C1 segment of cervical spinal cord (tissue), 14 donors: ENCODE measurements at regions not wholly inside any gene's neighbourhood (a gene's known extent, or its start where the extent isn't known, plus 50 kb on each side); places are given as distances from the start of the nearest gene placed in this dataset.
A peak's percentile ranks its signal among the peaks of the same experiment; 100 is the strongest.
"Not testable (repeated sequence)": the region's sequence is repeated elsewhere in the genome, so short reads cannot be mapped to it uniquely, and the experiment has no call there.

Experiments used
- DNase-seq, 14 donors: peaks; one replicate each; lab custom pipeline; 2025; lab: John Stamatoyannopoulos, UW

DNA sequence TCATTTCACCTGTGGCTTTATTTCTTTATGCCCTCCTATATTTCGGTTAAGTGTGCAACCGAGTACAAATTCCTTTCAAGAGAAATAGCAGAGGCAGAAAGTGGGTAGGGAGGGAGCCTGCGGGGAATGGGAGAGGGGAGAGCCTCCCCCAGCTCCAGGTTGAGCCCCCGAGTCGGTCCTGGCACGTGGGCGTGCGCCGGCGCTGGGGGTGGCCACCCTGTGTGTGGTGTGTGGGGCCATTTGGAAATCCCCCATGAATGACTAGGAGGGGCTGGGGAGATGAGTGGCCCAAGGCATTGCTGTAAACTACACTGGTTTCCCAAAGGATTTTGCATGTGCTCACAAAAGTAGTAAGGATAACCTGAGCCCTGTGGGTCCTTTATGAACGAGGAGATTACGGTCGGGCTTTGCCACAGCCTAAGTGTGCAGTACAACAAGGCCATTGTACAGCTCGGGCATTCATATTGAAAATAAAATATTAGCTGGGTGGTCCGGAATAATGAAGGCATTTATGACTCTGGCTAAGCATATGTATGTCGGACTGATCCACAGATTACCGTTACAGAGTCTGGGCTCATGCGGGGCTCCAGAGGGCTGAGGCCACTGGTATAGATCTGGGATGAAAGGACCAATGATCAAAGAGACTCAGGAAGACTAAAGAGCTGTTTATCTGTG lies 84.5 kb upstream of the RALGAPA2 start:
- no peak for DNase-seq

DNA sequence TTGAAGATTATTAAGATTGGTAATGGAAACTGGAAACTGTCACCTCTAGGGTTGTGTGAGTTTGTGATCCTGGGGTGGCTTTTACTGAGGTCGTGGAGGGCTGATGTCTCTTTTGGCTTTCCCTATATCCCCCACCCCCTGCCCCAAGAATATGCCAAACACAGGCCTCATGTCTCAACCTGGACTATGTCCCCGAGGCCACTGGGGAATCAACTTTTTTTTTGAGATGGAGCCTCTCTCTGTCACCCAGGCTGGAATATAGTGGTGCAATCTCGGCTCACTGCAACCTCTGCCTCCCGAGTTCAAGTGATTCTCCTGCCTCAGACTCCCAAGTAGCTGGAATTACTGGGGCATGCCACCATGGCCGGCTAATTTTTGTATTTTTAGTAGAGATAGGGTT lies 83.3 kb upstream of the RALGAPA2 start:
- no peak for DNase-seq

DNA sequence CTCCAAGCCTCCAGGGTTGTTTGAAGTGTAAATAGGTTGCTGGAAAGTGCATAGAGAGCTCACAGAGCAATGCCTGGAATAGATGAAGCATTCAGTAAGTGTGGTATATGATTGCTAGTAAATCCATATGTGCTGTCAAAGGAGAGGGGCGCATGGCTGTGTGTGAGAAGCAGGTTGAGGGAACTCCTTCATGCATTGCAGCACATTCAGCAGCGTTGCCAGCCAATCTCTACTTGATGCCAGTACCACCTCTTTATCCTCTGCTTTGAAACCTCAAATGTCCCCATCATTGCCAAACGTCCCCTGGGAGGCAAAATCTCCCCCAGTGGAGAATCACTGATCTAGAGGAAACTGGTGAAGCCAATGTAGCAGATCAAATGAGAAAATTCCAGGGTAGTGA lies 82.7 kb upstream of the RALGAPA2 start:
- no peak for DNase-seq

DNA sequence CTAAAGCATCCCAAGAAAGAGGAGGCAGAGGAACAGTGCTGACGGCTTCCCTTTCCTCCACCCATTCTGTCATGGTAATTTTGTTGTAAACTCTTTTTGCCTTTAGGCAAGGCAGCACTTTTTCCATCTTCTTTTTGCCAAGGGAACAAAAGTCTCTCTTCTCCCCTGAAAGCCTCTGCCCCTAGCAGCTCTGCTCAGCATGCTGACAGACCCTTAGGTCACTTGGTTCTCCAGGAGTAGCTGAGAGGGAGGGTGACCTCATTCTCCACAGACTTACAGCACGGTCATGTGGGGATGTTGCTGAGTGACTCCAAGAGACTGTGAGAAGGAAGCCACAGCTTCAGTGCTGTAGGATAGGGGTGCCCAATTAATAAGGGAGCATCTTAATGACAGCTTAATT lies 81.1 kb upstream of the RALGAPA2 start:
- no peak for DNase-seq

DNA sequence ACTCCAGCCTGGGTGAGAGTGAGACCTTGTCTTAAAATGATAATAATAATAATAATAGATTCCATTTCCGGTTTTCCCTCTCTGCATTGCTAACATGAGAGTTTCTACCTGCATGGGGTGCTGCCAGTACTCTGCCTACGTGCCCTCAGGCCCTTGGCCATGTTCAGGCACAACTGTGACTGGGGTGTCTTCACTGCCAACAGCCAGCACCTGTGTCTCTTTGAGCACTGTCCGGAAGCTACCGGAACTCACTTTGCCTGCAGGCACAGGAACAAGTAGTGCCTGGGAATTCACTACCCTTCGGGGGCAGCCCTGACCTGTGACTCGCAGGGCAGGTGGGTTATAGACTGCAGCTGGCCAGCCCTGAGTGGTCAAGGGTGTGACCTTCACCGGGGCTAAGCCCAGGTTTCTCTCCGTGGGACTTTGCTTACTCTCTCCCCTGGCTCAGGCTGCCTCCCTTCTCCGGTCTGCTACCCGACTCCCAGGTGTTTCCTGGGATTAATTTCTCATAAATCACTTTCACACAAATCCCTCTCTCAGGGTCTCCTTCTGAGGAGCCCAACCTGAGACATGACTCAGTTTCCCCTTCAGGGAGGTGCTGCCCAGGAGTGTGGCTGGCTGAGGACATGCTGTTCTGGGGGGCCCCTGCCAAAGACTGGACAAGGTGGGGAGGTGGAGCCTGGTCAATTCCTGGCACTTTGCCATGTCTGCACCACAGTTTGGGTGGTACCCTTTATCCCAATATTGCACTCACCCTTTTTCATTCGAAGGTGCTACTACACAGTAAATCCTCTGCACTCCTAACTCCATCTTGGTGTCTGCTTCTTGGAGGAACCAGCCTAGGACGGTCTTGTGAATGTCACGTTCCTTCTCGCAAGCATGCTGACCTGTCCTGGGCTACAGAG lies 79.5 kb upstream of the RALGAPA2 start:
- DNase-seq = no peak

DNA sequence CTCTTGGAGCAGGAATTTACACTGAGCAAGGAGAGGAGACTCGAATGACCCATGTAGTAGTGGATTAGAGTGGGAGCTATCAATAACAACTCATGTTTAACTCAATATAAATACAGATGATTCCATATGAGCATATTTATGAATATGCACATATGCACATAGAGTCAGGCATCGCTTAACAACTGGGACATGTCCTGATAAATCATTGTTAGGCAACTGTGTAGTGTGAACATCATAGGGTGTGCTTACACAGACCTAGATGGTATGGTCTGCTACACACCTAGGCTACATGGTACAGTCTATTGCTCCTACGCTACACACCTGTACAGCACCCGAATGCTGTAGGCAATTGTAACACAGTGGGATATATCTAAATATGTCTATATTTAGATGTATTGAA lies 75.9 kb upstream of the RALGAPA2 start:
- no peak for DNase-seq

DNA sequence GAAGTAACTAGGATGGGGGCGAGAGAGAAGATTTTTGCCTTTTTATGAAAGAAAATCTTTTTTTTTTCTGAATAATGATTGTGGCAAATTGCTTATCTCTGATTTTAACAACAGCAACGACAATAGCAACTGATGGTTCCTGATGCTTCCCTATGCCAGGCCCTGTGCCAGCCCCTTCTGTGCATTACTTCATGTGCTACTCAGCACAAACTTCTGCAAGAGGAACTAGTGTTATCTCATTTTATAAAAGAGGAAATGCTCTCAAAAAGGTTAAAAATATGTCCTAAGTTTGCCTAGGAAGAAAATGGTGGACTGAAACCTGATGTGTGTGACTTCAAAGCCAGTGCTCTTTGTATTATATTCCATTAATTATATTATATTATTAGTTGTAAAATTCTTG lies 74.0 kb upstream of the RALGAPA2 start:
- peak in 1 of 14 donors; percentile 2 for DNase-seq

DNA sequence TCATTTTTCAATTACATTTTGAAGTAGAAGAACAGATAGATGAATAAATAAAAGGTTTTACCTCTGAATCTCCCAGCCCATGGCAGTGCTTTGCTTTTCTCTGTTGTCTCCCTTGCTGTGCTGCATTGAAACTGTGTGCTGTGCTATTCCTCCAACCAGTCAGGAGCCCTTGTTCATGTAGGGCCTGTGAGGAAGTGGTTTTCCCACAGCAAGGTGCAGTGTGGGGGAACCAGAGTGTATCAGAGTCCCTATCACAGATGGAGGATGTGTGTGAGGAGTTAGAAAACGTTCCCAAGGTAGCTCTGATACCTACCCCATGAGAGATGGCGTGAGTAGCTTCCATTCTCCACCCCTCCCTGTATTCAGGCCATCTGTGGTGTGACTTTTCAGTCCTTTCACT lies 72.8 kb upstream of the RALGAPA2 start:
- DNase-seq = no peak

DNA sequence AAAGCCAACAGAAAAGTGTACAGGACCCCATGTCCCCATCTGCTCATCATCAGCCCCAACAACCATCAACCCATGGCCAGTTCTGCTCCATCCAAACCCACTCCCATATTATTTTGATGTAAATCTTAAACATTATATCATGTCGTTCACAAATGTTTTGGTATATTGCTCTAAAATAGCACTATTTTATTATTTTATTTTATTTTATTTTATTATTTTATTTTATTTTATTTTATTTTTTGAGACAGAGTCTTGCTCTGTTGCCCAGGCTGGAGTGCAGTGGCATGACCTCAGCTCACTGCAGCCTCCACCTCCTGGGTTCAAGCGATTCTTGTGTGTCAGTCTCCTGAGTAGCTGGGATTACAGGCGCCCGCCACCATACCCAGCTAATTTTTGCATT lies 72.0 kb upstream of the RALGAPA2 start:
- DNase-seq = not testable (repeated sequence)

DNA sequence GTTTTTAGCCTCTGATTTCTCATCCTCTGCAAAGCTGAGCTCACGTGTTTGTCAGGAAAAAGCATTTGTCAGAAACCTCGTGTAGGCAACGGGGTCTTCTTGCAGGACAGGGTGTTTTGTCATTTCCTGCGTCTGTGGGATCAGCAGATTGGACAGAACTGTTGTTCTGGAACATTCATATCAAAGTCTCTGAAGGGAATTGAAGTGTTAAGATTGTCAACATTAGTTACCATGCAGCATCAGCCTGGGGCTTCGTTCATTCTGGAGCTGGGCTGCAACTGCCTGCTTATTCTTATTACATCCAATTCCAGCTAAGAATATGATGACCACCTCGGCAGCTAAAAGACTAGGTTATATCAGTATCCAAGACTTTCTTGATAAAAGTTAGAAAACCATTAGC lies 71.0 kb upstream of the RALGAPA2 start:
- no peak for DNase-seq

DNA sequence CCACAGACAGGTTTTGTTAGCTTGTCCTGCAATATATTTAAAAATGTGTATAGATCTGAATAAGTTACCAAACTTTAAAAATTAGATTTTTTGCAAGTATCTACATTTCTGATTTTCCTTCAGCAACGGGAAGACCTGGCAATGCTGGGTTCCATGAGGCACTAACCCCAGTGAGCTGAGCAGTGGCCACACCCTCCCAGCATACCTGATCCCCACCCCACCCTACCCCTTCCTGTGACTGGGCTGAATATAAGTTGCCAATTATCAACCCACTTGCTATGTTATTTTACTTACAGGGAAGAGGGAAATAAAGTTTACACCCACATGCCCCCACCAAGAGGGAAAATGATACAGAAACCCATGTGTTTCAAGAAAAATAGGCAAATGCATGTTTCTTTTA lies 70.3 kb upstream of the RALGAPA2 start:
- no peak for DNase-seq

DNA sequence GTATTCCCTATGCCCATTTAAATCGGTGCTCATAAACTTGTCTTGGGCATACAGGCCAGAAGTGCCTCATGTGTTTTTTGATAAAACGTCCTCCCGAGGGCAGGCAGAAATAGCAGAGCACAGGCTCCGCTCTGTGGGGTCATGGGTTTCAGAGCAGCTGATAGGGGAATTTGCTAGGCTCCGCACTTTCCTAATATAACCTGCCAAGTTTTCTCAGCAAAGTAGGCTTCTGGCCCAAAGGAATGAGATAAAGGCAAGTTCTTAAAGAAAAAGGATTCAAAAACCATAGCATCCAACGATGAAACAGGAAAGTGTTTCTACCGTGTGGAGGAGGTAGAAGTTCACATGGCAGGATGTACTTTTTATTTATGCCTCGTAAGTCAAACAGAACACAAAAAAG lies 69.8 kb upstream of the RALGAPA2 start:
- DNase-seq = peak in 2 of 14 donors; percentile 5 to 18

DNA sequence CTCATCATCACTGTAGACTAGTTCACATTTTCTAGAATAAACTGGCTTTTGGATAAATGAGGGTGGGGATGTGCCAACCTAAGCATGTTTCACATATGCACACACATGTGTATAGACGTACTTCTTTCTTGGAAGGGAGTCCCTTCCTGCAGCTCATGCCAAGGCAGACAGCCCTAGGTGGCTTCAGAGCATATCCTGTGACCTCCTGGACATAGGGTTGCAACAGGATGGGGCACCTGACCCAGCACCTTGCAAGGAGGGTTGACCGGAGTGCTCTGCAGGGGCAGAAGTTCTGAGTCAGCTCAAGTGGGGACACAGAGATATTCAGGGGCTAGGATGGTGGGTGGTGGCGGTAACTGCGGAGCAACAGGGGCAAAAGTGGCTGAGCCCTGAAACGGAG lies 68.6 kb upstream of the RALGAPA2 start:
- no peak for DNase-seq

DNA sequence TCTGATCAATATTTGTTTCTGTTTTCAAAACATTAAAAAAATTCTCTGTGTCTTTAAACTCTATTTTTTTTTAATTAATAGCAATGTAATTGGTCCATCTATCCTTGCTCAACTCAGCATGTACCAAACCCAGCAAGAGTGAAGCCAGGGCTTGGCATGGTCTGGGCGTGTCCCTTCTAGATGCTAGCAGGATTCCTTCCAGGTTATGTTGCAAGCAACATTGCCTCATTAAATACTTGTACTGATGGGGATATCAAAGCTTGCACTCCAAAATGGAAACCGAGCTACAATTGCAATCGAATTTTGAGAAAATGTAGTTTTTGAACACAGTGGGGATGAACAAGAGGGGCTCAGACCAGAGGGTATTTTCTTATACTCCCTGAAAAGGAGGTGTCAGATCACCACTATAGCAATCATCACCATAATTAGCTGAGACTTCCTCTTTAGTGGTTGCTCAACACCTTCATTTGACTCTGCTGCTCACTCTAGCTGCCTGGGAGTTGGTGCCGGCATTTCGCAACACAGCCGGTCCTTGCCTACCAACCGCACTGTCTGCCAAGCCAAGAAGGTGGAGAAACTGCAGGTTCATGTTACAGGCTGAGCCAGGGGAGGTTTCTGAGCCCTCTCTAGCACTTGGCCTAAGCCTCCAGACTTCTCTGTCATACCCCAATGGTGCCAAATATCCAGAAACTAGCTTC lies 67.8 kb upstream of the RALGAPA2 start:
- DNase-seq = peak in 6 of 14 donors; percentile 2 to 24 (median 7)

DNA sequence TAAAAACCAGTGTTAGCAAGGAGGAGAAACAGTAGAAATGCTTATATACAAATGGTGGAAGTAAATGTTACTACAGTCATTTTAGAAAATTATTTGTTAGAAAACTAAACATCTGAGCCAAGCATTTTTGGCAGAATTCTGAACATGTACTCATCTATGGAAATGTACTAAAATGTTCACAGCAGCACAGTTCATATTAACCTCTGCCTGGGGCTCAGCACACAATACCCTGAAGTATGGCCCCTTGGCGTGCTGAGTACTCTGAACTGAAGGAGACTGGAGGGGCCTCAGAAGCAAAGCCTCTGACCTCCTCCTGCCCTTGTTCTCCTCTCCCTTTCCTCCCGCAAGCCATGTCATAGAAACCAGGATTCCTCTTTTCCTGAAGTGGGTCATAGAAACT lies 66.2 kb upstream of the RALGAPA2 start:
- no peak for DNase-seq

DNA sequence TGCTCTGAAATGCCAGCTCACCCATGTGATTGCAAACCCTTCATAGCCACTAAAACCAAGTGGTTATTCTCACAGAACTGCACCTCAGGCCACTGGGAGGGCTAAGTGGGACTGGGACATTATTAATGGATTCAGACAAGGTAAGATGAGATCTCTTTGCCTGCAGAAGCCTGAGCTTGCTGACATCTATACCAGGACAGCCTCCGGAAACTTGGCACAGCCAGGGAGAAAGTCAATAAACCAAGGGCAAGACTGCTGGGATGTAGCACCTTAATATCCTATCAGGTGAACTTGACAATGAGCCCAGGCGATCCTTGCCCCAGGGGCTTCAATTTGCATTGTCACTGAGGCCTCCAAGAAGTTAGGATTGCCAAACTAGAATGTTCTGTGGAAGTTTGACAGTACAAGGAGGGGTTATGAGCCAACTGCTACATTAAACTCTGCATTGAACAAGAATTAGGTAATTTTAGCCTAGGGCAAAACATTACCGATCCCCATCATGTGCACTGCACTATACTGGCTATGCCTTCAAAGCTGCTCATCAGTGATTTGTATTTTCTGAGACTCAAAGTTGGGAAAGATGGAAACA lies 60.1 kb upstream of the RALGAPA2 start:
- no peak for DNase-seq

DNA sequence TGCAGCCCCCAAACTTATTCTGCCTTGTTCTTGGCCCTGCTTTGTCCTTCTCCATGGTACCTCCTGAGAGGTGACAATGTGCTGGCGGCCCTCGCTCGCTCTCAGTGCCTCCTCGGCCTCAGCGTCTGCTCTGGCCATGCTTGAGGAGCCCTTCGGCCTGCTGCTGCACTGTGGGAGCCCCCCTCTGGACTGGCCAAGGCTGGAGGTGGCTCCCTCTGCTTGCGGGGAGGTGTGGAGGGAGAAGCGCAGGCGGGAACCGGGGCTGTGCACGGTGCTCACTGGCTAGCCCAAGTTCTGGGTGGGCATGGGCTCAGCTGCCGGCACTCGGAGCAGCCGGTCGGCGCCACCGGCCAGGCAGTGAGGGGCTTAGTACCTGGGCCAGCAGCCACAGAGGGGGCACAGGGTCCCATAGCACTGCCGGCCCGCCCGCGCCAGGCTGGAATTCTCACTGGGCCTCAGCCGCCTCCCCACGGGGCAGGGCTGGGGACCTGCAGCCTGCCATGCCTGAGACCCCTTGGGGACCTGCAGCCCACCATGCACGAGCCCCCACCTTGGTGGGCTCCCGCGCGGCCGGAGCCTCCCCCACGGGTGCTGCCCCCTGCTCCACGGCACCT lies 55.9 kb upstream of the RALGAPA2 start:
- DNase-seq = no peak

DNA sequence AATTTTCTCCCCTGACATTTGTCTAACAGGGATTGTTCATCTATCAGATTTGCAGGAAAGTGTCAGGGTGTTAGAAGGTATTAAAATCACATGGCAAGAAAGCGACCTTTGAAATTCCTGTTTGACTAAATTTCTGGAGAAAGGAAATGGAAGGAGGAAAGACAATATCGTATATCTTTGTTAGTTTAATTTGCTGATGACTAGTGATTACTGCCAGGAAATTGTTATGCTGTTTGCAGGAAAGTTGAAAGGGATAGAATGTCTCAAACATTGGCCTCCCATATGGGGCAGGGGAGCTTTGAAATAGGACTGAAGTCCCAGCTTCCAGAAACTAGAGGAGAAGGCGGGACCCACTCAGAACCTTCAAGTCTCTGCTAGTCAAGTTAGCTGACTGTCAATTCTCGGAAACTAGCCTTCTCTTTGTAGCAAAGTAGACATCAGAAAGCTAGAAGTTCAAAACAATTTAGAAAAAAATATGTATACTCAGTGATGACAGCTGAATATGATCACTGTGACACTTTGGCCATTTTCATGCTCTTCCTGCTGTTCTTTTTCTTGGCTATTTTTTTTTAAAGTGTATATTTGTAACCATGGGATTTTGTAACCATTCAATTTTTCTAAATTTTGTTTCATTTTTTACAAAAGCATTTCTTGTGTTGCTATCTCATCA lies 53.4 kb upstream of the RALGAPA2 start:
- DNase-seq = no peak

DNA sequence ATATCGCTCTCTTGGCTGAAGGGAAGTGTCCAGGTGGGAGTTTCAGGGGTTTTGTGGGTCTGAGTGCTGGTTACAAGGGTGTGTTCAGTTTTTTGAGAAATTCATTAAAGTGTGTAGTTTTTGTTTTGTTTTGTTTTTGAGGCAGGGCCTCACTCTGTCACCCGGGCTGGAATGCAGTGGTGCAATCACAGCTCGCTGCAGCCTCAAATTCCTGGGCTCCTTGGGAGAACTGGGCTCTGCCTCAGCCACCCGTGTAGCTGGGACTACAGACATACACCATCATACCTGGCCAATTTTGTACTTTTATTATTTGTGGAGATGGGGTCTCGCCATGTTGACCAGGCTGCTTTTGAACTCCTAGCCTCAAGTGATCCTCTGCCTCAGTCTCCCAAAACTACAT lies 51.2 kb upstream of the RALGAPA2 start:
- DNase-seq = no peak
